A549 (cell line): ENCODE measurements at regions not wholly inside any gene's neighbourhood (a gene's known extent, or its start where the extent isn't known, plus 50 kb on each side); places are given as distances from the start of the nearest gene placed in this dataset.

Source experiments
- CHD2 ChIP-seq: fragments of 150-350 bp; IDR thresholded peaks from 2 replicates; pipeline ENCODE4 v1.6.1; 2014; ENCODE audit warnings: low read length; ENCODE audit not compliant: partially characterized antibody
- CHD4 ChIP-seq: fragments of 200-600 bp; sonication (generic); IDR thresholded peaks from 2 replicates; pipeline ENCODE4 v1.6.1; 2016; ENCODE audit warnings: antibody characterized with exemption, mild to moderate bottlenecking, borderline replicate concordance
- HDAC2 ChIP-seq: fragments of 200-600 bp; sonication (generic); IDR thresholded peaks from 2 replicates; pipeline ENCODE4 v1.6.1; 2016
- JUN ChIP-seq, 2 experiments: fragments of >200 bp; sonication (Bioruptor Twin); formaldehyde crosslinking; IDR thresholded peaks; 2 replicates in 1 of 2; 3 replicates in 1 of 2; pipeline ENCODE4 v1.6.1; 2016 to 2017
- KDM1A ChIP-seq: fragments of 200-600 bp; sonication (generic); IDR thresholded peaks from 2 replicates; pipeline ENCODE4 v1.6.1; 2016; ENCODE audit warnings: low read depth, mild to moderate bottlenecking
- POLR2A ChIP-seq: IDR thresholded peaks from 2 replicates; pipeline ENCODE4 v1.6.1; 2012; ENCODE audit warnings: mild to moderate bottlenecking, low read length
- RARB ChIP-seq: fragments of 250-450 bp; sonication (Bioruptor Pico); IDR thresholded peaks from 2 replicates; pipeline ENCODE4 v1.8.0; 2021; ENCODE audit warnings: mild to moderate bottlenecking, moderate library complexity
- RCOR1 ChIP-seq: fragments of 150-350 bp; IDR thresholded peaks from 2 replicates; pipeline ENCODE4 v1.6.1; 2014; ENCODE audit warnings: antibody characterized with exemption, low read length, low read depth
- SMC3 ChIP-seq: fragments of >200 bp; sonication (Bioruptor Twin); formaldehyde crosslinking; IDR thresholded peaks from 3 replicates; pipeline ENCODE4 v1.6.1; 2018; ENCODE audit warnings: inconsistent platforms
- TFCP2L1 ChIP-seq: fragments of 250-450 bp; sonication (Bioruptor Pico); IDR thresholded peaks from 2 replicates; pipeline ENCODE4 v1.5.0; 2021; ENCODE audit warnings: mild to moderate bottlenecking
- ZC3H11A ChIP-seq: fragments of 450-650 bp; IDR thresholded peaks from 2 replicates; pipeline ENCODE4 v1.6.1; 2014; ENCODE audit warnings: antibody characterized with exemption, mild to moderate bottlenecking
- TF ChIP-seq, protein P1 (sequence below): fragments of >200 bp; sonication (Bioruptor Twin); formaldehyde crosslinking; IDR thresholded peaks from 3 replicates; pipeline ENCODE4 v1.5.1; 2016
- TF ChIP-seq, protein P2 (sequence below): fragments of 200-600 bp; sonication (generic); IDR thresholded peaks from 2 replicates; pipeline ENCODE4 v1.6.1; 2016; ENCODE audit warnings: antibody characterized with exemption, mild to moderate bottlenecking, moderate library complexity

DNA sequence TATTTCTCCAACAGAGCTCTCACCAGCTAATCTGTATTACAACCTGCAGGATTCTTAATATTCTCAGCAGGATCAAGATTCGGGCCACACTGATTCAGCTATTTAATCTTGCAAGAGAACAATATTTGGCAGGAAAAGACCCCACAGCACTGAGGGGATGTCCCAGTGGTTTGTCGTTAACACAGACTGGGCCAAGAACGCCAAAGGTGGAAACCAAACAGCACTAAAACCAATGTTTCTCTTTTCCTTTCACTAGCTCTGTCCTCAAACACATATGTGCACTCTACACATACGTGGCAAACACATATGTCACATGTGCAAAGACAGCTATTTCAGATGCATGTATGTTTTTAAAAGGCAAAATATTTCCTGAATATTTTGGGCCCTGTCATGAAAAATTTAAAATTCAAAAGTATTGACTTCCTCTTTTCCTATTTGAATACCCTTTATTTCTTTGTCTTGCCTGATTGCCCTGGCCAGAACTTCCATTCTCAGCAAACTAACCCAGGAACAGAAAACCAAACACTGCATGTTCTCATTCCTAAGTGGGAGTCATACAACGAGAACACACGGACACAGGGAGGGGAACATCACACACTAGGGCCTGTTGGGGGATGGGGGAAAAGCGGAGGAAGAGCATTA is 51.7 kb upstream of the NEBL start:
- TF ChIP-seq, protein P1, sequence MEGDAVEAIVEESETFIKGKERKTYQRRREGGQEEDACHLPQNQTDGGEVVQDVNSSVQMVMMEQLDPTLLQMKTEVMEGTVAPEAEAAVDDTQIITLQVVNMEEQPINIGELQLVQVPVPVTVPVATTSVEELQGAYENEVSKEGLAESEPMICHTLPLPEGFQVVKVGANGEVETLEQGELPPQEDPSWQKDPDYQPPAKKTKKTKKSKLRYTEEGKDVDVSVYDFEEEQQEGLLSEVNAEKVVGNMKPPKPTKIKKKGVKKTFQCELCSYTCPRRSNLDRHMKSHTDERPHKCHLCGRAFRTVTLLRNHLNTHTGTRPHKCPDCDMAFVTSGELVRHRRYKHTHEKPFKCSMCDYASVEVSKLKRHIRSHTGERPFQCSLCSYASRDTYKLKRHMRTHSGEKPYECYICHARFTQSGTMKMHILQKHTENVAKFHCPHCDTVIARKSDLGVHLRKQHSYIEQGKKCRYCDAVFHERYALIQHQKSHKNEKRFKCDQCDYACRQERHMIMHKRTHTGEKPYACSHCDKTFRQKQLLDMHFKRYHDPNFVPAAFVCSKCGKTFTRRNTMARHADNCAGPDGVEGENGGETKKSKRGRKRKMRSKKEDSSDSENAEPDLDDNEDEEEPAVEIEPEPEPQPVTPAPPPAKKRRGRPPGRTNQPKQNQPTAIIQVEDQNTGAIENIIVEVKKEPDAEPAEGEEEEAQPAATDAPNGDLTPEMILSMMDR: no peak
- no peak for TF ChIP-seq KDM1A
- TF ChIP-seq, protein P2, sequence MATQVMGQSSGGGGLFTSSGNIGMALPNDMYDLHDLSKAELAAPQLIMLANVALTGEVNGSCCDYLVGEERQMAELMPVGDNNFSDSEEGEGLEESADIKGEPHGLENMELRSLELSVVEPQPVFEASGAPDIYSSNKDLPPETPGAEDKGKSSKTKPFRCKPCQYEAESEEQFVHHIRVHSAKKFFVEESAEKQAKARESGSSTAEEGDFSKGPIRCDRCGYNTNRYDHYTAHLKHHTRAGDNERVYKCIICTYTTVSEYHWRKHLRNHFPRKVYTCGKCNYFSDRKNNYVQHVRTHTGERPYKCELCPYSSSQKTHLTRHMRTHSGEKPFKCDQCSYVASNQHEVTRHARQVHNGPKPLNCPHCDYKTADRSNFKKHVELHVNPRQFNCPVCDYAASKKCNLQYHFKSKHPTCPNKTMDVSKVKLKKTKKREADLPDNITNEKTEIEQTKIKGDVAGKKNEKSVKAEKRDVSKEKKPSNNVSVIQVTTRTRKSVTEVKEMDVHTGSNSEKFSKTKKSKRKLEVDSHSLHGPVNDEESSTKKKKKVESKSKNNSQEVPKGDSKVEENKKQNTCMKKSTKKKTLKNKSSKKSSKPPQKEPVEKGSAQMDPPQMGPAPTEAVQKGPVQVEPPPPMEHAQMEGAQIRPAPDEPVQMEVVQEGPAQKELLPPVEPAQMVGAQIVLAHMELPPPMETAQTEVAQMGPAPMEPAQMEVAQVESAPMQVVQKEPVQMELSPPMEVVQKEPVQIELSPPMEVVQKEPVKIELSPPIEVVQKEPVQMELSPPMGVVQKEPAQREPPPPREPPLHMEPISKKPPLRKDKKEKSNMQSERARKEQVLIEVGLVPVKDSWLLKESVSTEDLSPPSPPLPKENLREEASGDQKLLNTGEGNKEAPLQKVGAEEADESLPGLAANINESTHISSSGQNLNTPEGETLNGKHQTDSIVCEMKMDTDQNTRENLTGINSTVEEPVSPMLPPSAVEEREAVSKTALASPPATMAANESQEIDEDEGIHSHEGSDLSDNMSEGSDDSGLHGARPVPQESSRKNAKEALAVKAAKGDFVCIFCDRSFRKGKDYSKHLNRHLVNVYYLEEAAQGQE: no peak
- TF ChIP-seq POLR2A: no peak
- no peak for TF ChIP-seq SMC3
- no peak for TF ChIP-seq CHD2
- no peak for TF ChIP-seq RCOR1
- no peak for TF ChIP-seq JUN (IDR thresholded peaks at IDR 0.05)
- TF ChIP-seq ZC3H11A: no peak
- TF ChIP-seq CHD4: no peak
- TF ChIP-seq TFCP2L1 (CRISPR knock-in tag): no peak
- no peak for TF ChIP-seq RARB (CRISPR knock-in tag)
- no peak for TF ChIP-seq HDAC2
